K562 (cell line): ENCODE measurements at regions not wholly inside any gene's neighbourhood (a gene's known extent, or its start where the extent isn't known, plus 50 kb on each side); places are given as distances from the start of the nearest gene placed in this dataset.

Source experiments
- ATAC-seq: fragments of 200-7000 bp; cut with Tn5 transposase; 3 replicates; pipeline ENCODE4 v1.9.1; 2020; ENCODE audit warnings: moderate library complexity
- BruUV-seq: library from RNA; stranded (reverse); fragments of 400-500 nt; replicated peaks from 2 replicates; lab custom pipeline; 2021; lab: Mats Ljungman, UMichigan
- CTCF ChIA-PET: fragments of 300-600 bp; formaldehyde crosslinking; extraction: SDS; loops from one replicate; lab custom pipeline; 2021; ENCODE audit warnings: low intra/inter-chr PET ratio; lab: Yijun Ruan, JAX
- POLR2A ChIA-PET: fragments of 300-600, 350-650 bp; sonication (Branson Sonifier 250); formaldehyde crosslinking; extraction: SDS; loops from one replicate; lab custom pipeline; 2021; ENCODE audit warnings: antibody characterized with exemption, inconsistent platforms; lab: Yijun Ruan, JAX
- DNase-seq, 4 experiments: peaks; one replicate each; pipeline versions ENCODE4 v3.0.0 to v3.0.0-alpha.2; 2011 to 2018; ENCODE audit warnings: low spot score in 3 of 4, mixed read lengths in 3 of 4; ENCODE audit errors: extremely low read depth in 1 of 4
- FAIRE-seq: peaks from 2 replicates; lab custom pipeline; 2011; peaks lifted over from hg19 to GRCh38; lab: Jason Lieb, UNC
- H2AFZ ChIP-seq: 2 replicates; pipeline ENCODE4 v1.6.0; 2011; ENCODE audit warnings: low read depth, low read length, control low read depth, inconsistent platforms
- H3K27ac ChIP-seq: fragments of 200-600 bp; 3 replicates; pipeline ENCODE4 v1.8.0; 2011; ENCODE audit warnings: low read depth, mild to moderate bottlenecking, control low read depth, inconsistent platforms, low read length, moderate library complexity, mixed read lengths; ENCODE audit errors: extremely low read depth
- H3K27me3 ChIP-seq, 2 experiments: fragments of 300-600 bp in 1 of 2; 2 replicates in 1 of 2; 3 replicates in 1 of 2; pipeline versions ENCODE4 v1.6.0 to v1.8.0; 2011; ENCODE audit warnings: inconsistent platforms in 2 of 2, low read length in 2 of 2, mild to moderate bottlenecking in 1 of 2, mixed read lengths in 1 of 2, moderate library complexity in 1 of 2; ENCODE audit not compliant: control insufficient read depth in 2 of 2, insufficient read depth in 2 of 2
- H3K36me3 ChIP-seq: fragments of 300-600 bp; 3 replicates; pipeline ENCODE4 v1.8.0; 2011; ENCODE audit warnings: mild to moderate bottlenecking, low read length, inconsistent platforms; ENCODE audit not compliant: control insufficient read depth, insufficient read depth
- H3K4me1 ChIP-seq, 2 experiments: fragments of 200-600 bp in 1 of 2; replicated peaks in 1 of 2; 2 replicates in 1 of 2; 3 replicates in 1 of 2; pipeline versions ENCODE4 v1.5.1 to v1.8.0; 2011; ENCODE audit warnings: inconsistent platforms in 2 of 2, low read length in 2 of 2, mild to moderate bottlenecking in 1 of 2, mixed read lengths in 1 of 2, moderate library complexity in 1 of 2; ENCODE audit not compliant: control insufficient read depth in 2 of 2, insufficient read depth in 2 of 2
- H3K4me2 ChIP-seq: 2 replicates; pipeline ENCODE4 v1.6.1; 2011; ENCODE audit warnings: low read length, control low read depth, inconsistent platforms, mixed read lengths; ENCODE audit not compliant: insufficient read depth
- H3K4me3 ChIP-seq: fragments of 200-600 bp; sonication (generic), shearing (Covaris generic); 2 replicates; pipeline ENCODE4 v1.5.1; 2016; ENCODE audit warnings: control low read depth, inconsistent platforms
- H3K79me2 ChIP-seq: fragments of 200-600 bp; 3 replicates; pipeline ENCODE4 v1.8.0; 2011; ENCODE audit warnings: low read length, inconsistent platforms; ENCODE audit not compliant: control insufficient read depth, insufficient read depth
- H3K9ac ChIP-seq, 2 experiments: 2 replicates each; pipeline versions ENCODE4 v1.6.0 to v1.6.1; 2011; ENCODE audit warnings: low read depth in 2 of 2, low read length in 2 of 2, control low read depth in 1 of 2, inconsistent platforms in 1 of 2, mild to moderate bottlenecking in 1 of 2, mixed read lengths in 1 of 2; ENCODE audit not compliant: insufficient read depth in 1 of 2
- H3K9me1 ChIP-seq: one replicate; pipeline ENCODE4 v1.6.0; 2011; ENCODE audit warnings: inconsistent platforms, mild to moderate bottlenecking, low read length, moderate library complexity; ENCODE audit not compliant: control insufficient read depth, insufficient read depth
- H3K9me3 ChIP-seq: replicated peaks from 2 replicates; pipeline ENCODE4 v1.5.1; 2011; ENCODE audit warnings: low read depth, low read length, inconsistent platforms; ENCODE audit not compliant: control insufficient read depth, insufficient read depth
- H4K20me1 ChIP-seq: replicated peaks from 2 replicates; pipeline ENCODE4 v1.6.1; 2011; ENCODE audit warnings: low read length, inconsistent platforms, mixed read lengths; ENCODE audit not compliant: control insufficient read depth, insufficient read depth
- C11orf30 ChIP-seq: fragments of 450-650 bp; IDR thresholded peaks from 2 replicates; pipeline ENCODE4 v1.6.1; 2016; ENCODE audit warnings: low read depth, mild to moderate bottlenecking
- CBX8 ChIP-seq: fragments of 200-600 bp; sonication (generic); IDR thresholded peaks from 2 replicates; pipeline ENCODE4 v1.6.1; 2012; ENCODE audit warnings: borderline replicate concordance, mixed run types, low read depth, mild to moderate bottlenecking, moderate library complexity, mixed read lengths, low read length, control low read depth, inconsistent platforms; ENCODE audit not compliant: poor library complexity, severe bottlenecking; ENCODE audit errors: extremely low read depth
- MEF2D ChIP-seq: conservative IDR thresholded peaks from 2 replicates; pipeline ENCODE4 v1.6.1; 2016; ENCODE audit warnings: low read depth, missing genetic modification characterization, missing compliant biosample characterization
- OTX1 ChIP-seq: fragments of 450-650 bp; formaldehyde crosslinking; IDR thresholded peaks from 2 replicates; pipeline ENCODE4 v1.4.0; 2022; ENCODE audit warnings: mild to moderate bottlenecking
- RAD21 ChIP-seq, 2 experiments: fragments of 250-450 bp in 1 of 2; fragments of 450-650 bp in 1 of 2; sonication (Bioruptor Pico) in 1 of 2; formaldehyde crosslinking in 1 of 2; IDR thresholded peaks in 1 of 2; conservative IDR thresholded peaks in 1 of 2; 2 replicates each; pipeline versions ENCODE4 v1.4.0 to v1.8.0; 2020 to 2022; ENCODE audit warnings: mild to moderate bottlenecking in 2 of 2, moderate library complexity in 1 of 2
- TRIM24 ChIP-seq, 2 experiments: fragments of 450-650 bp; IDR thresholded peaks; 2 replicates each; pipeline ENCODE4 v1.6.1; 2016
- ZNF274 ChIP-seq: IDR thresholded peaks from 2 replicates; pipeline ENCODE4 v1.6.1; 2011; ENCODE audit warnings: low read depth, mild to moderate bottlenecking, low read length, moderate library complexity, borderline replicate concordance
- ZNF561 ChIP-seq: fragments of 450-650 bp; formaldehyde crosslinking; conservative IDR thresholded peaks from 2 replicates; pipeline ENCODE4 v1.4.0; 2020; ENCODE audit warnings: mild to moderate bottlenecking, moderate library complexity
- ZNF766 ChIP-seq: fragments of 200-800 bp; sonication (Bioruptor generic); conservative IDR thresholded peaks from 2 replicates; pipeline ENCODE4 v1.6.1; 2016; ENCODE audit warnings: missing genetic modification characterization, missing compliant biosample characterization
- WGBS: fragments of 100-300 bp; shearing (Covaris generic); methylation state at CpG from one replicate; pipeline ENCODE4 v1.1.6; 2016; ENCODE audit warnings: low coverage, mixed read lengths; ENCODE audit not compliant: insufficient coverage; ENCODE audit errors: missing lambda C conversion rate; 5-methylcytosine and 5-hydroxymethylcytosine counted together
- in situ Hi-C: fragments of 300-500 bp; cut with MboI; formaldehyde crosslinking; loops from 4 replicates; pipeline ENCODE4 v1.15.0; 2018; ENCODE audit warnings: inconsistent platforms, mixed read lengths
- intact Hi-C: fragments of 100-400 bp; cut with micrococcal nuclease; formaldehyde crosslinking; loops from 2 replicates; pipeline ENCODE4 v1.14.2; 2022
- TF ChIP-seq, protein P1 (sequence below): fragments of 450-650 bp; IDR thresholded peaks from 2 replicates; pipeline ENCODE4 v1.6.1; 2018; ENCODE audit warnings: mild to moderate bottlenecking, low read depth; ENCODE audit not compliant: partially characterized antibody
- TF ChIP-seq, protein P2 (sequence below): fragments of 450-650 bp; formaldehyde crosslinking; IDR thresholded peaks from 2 replicates; pipeline ENCODE4 v1.4.0; 2020; ENCODE audit warnings: mild to moderate bottlenecking, moderate library complexity
- TF ChIP-seq, protein P3 (sequence below): fragments of 450-650 bp; IDR thresholded peaks from 2 replicates; pipeline ENCODE4 v1.6.1; 2017; ENCODE audit warnings: antibody characterized with exemption

DNA sequence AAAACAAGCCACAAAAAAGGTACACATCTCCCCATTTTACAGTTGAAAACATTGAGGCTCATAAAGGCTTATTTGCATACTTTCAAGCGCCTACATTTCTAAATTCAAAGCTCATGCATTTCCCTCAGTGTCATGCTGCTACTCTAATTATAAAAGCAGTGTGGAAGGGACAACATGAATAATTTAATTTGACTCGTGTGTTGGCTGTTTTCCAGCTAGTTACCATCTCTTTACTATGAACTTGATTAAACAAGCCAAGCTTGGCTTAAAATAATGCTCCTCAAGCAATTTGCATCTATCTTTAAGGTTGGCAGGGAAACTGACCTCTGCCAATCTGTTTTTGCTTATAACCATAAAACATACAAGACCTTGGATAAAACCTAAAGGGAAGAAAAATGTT is 252.5 kb upstream of the NEIL3 start:
- Histone ChIP-seq H3K4me3 (no peak overlapping the region), H3K9me1 (no peaks in the 10 kb centered on the region), H3K9me3 (no peaks in the 10 kb centered on the region), H3K27ac (no peak overlapping the region), H3K4me2 (no peak overlapping the region), H4K20me1 (no peaks in the 10 kb centered on the region), H3K36me3 (no peaks in the 10 kb centered on the region), H2AFZ (no peak overlapping the region), H3K27me3 (no peaks in the 10 kb centered on the region), H3K79me2 (no peaks in the 10 kb centered on the region), H3K4me1 (no peaks in the 10 kb centered on the region), H3K9ac (no peak overlapping the region)
- intact Hi-C loops, result no loop called here
- DNase-seq (no peak), ATAC-seq (no peak), FAIRE-seq (no peak)
- no peak for TF ChIP-seq MEF2D
- TF ChIP-seq RAD21 (CRISPR knock-in tag; conservative IDR thresholded peaks at IDR 0.05 in 1 of 2, IDR thresholded peaks at IDR 0.05 in 1 of 2), result no peak
- TF ChIP-seq ZNF766 (CRISPR knock-in tag), result no peak
- no peak for TF ChIP-seq TRIM24 (IDR thresholded peaks at IDR 0.05)
- TF ChIP-seq CBX8, result no peak
- in situ Hi-C loops, result no loop called here
- WGBS, result 0% methylated on average over 2 of the region's 2 CpGs
- no TSS peak for BruUV-seq
- POLR2A ChIA-PET, result interaction anchor here (0.6 kb wide), 1 partner anchor 409 kb away, joined by 5 read pairs; no protein-coding TSS in a partner anchor
- CTCF ChIA-PET, result no interaction called here

DNA sequence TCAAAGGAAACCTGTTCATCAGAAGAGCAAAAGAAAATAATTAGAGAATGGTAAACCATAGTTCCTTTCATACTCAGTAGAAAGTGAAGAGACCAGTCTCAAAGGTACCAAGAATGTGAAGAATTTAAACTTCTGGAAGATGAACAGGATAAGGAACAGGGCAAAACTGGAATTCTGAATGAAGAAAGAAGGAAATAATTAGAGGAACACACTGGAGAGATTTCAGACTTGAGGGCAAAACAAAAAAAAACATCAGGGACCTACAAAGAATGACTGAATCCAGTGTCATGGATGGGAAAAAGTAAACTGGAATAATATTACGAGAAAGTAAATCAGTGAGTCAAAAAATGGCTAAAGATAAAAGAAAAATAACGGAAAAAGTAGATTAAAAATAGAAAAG is 245.6 kb upstream of the NEIL3 start:
- ATAC-seq, result no peak
- WGBS, result 0% methylated on average over 2 of the region's 2 CpGs
- H3K9me1 ChIP-seq, result no peaks in the 10 kb centered on the region
- no peaks in the 10 kb centered on the region; the same call in 1 of the 2 replicates for H3K9me3 ChIP-seq
- no peak overlapping the region for H3K4me2 ChIP-seq
- POLR2A ChIA-PET, result no interaction called here
- H3K4me3 ChIP-seq, result no peak overlapping the region
- no peaks in the 10 kb centered on the region for H3K36me3 ChIP-seq
- H3K79me2 ChIP-seq, result no peaks in the 10 kb centered on the region
- H3K9ac ChIP-seq, result no peak overlapping the region
- no peak overlapping the region for H2AFZ ChIP-seq
- no peak for FAIRE-seq
- no peaks in the 10 kb centered on the region for H3K27me3 ChIP-seq
- intact Hi-C loops, result no loop called here
- DNase-seq, result no peak
- BruUV-seq, result no TSS peak
- no peaks in the 10 kb centered on the region for H4K20me1 ChIP-seq
- H3K4me1 ChIP-seq, result no peaks in the 10 kb centered on the region
- in situ Hi-C loops, result no loop called here
- CTCF ChIA-PET, result no interaction called here
- no peak overlapping the region for H3K27ac ChIP-seq
- TF ChIP-seq C11orf30, result no peak
- TF ChIP-seq, protein P1, sequence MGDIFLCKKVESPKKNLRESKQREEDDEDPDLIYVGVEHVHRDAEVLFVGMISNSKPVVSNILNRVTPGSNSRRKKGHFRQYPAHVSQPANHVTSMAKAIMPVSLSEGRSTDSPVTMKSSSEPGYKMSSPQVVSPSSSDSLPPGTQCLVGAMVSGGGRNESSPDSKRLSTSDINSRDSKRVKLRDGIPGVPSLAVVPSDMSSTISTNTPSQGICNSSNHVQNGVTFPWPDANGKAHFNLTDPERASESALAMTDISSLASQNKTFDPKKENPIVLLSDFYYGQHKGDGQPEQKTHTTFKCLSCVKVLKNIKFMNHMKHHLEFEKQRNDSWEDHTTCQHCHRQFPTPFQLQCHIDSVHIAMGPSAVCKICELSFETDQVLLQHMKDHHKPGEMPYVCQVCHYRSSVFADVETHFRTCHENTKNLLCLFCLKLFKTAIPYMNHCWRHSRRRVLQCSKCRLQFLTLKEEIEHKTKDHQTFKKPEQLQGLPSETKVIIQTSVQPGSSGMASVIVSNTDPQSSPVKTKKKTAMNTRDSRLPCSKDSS, result no peak
- no peak for TF ChIP-seq ZNF274
- TF ChIP-seq ZNF561 (CRISPR knock-in tag), result no peak
- TF ChIP-seq, protein P2, sequence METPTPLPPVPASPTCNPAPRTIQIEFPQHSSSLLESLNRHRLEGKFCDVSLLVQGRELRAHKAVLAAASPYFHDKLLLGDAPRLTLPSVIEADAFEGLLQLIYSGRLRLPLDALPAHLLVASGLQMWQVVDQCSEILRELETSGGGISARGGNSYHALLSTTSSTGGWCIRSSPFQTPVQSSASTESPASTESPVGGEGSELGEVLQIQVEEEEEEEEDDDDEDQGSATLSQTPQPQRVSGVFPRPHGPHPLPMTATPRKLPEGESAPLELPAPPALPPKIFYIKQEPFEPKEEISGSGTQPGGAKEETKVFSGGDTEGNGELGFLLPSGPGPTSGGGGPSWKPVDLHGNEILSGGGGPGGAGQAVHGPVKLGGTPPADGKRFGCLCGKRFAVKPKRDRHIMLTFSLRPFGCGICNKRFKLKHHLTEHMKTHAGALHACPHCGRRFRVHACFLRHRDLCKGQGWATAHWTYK, result no peak
- TF ChIP-seq, protein P3, sequence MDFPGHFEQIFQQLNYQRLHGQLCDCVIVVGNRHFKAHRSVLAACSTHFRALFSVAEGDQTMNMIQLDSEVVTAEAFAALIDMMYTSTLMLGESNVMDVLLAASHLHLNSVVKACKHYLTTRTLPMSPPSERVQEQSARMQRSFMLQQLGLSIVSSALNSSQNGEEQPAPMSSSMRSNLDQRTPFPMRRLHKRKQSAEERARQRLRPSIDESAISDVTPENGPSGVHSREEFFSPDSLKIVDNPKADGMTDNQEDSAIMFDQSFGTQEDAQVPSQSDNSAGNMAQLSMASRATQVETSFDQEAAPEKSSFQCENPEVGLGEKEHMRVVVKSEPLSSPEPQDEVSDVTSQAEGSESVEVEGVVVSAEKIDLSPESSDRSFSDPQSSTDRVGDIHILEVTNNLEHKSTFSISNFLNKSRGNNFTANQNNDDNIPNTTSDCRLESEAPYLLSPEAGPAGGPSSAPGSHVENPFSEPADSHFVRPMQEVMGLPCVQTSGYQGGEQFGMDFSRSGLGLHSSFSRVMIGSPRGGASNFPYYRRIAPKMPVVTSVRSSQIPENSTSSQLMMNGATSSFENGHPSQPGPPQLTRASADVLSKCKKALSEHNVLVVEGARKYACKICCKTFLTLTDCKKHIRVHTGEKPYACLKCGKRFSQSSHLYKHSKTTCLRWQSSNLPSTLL, result no peak
- no peak for TF ChIP-seq OTX1 (CRISPR knock-in tag)
